WTC11 (cell line): ENCODE measurements at regions not wholly inside any gene's neighbourhood (a gene's known extent, or its start where the extent isn't known, plus 50 kb on each side); places are given as distances from the start of the nearest gene placed in this dataset.

Source experiments
- ATAC-seq: fragments of 200-7000 bp; cut with Tn5 transposase; 2 replicates; pipeline ENCODE4 v1.10.0; 2021; ENCODE audit warnings: mild to moderate bottlenecking, moderate library complexity
- CTCF ChIA-PET: fragments of 300-600 bp; sonication (Branson Sonifier 250); formaldehyde crosslinking; loops from one replicate; lab custom pipeline; 2021; ENCODE audit warnings: antibody characterized with exemption; lab: Charles Lee
- POLR2A ChIA-PET: fragments of 350-600 bp; sonication (Branson Sonifier 250); formaldehyde crosslinking; loops from one replicate; lab custom pipeline; 2021; ENCODE audit warnings: antibody characterized with exemption; lab: Charles Lee
- DNase-seq: peaks from one replicate; pipeline ENCODE4 v3.0.0; 2021; ENCODE audit warnings: low spot score
- H3K27ac Mint-ChIP-seq: 2 replicates; pipeline ENCODE4 v1.8.0; 2021; ENCODE audit warnings: mixed read lengths
- H3K27me3 Mint-ChIP-seq: 2 replicates; pipeline ENCODE4 v1.8.0; 2021; ENCODE audit warnings: low read depth, mild to moderate bottlenecking, moderate library complexity, mixed read lengths
- H3K36me3 Mint-ChIP-seq: 2 replicates; pipeline ENCODE4 v1.8.0; 2021; ENCODE audit warnings: mixed read lengths
- H3K4me1 Mint-ChIP-seq: 2 replicates; pipeline ENCODE4 v1.8.0; 2022; ENCODE audit warnings: mixed read lengths
- H3K4me3 Mint-ChIP-seq: 2 replicates; pipeline ENCODE4 v1.8.0; 2021; ENCODE audit warnings: mild to moderate bottlenecking, moderate library complexity, mixed read lengths
- H3K9me3 Mint-ChIP-seq: 2 replicates; pipeline ENCODE4 v1.8.0; 2021; ENCODE audit warnings: mixed read lengths
- ATF2 ChIP-seq: sonication (generic); formaldehyde crosslinking; IDR thresholded peaks from 2 replicates; pipeline ENCODE4 v1.8.1; 2022; ENCODE audit warnings: low read depth, missing genetic modification reagents, borderline replicate concordance
- CTCF ChIP-seq: fragments of 200-600 bp; IDR thresholded peaks from 2 replicates; pipeline ENCODE4 v1.8.0; 2022; ENCODE audit warnings: antibody characterized with exemption
- E2F4 ChIP-seq: sonication (generic); formaldehyde crosslinking; IDR thresholded peaks from 2 replicates; pipeline ENCODE4 v1.8.1; 2022; ENCODE audit warnings: low read depth, mild to moderate bottlenecking, moderate library complexity, missing genetic modification reagents, borderline replicate concordance
- EMX1 ChIP-seq: fragments of 250-450 bp; sonication (Bioruptor Pico); IDR thresholded peaks from 2 replicates; pipeline ENCODE4 v1.8.0; 2021; ENCODE audit warnings: mild to moderate bottlenecking
- ERG ChIP-seq: fragments of 250-450 bp; sonication (Bioruptor Pico); IDR thresholded peaks from 2 replicates; pipeline ENCODE4 v1.8.0; 2021; ENCODE audit warnings: mild to moderate bottlenecking
- ETV6 ChIP-seq: sonication (generic); formaldehyde crosslinking; IDR thresholded peaks from 2 replicates; pipeline ENCODE4 v1.8.1; 2022; ENCODE audit warnings: mild to moderate bottlenecking, missing genetic modification reagents
- FOXJ3 ChIP-seq: sonication (generic); formaldehyde crosslinking; IDR thresholded peaks from 2 replicates; pipeline ENCODE4 v1.9.0; 2021; ENCODE audit warnings: missing genetic modification reagents, mild to moderate bottlenecking, borderline replicate concordance
- FOXP1 ChIP-seq: sonication (generic); formaldehyde crosslinking; IDR thresholded peaks from 2 replicates; pipeline ENCODE4 v1.8.0; 2022; ENCODE audit warnings: missing genetic modification reagents, mild to moderate bottlenecking, moderate library complexity, borderline replicate concordance
- GRHL2 ChIP-seq: fragments of 250-450 bp; sonication (Bioruptor Pico); IDR thresholded peaks from 2 replicates; pipeline ENCODE4 v1.8.0; 2022; ENCODE audit warnings: mild to moderate bottlenecking, moderate library complexity; ENCODE audit not compliant: insufficient replicate concordance, severe bottlenecking
- JAZF1 ChIP-seq: fragments of 250-450 bp; sonication (Bioruptor Pico); IDR thresholded peaks from 2 replicates; pipeline ENCODE4 v1.9.0; 2021; ENCODE audit warnings: moderate library complexity, mild to moderate bottlenecking, inconsistent platforms
- MAX ChIP-seq: sonication (generic); formaldehyde crosslinking; IDR thresholded peaks from 2 replicates; pipeline ENCODE4 v1.8.0; 2022; ENCODE audit warnings: mild to moderate bottlenecking, missing genetic modification reagents
- NFE2L1 ChIP-seq: sonication (generic); formaldehyde crosslinking; IDR thresholded peaks from 2 replicates; pipeline ENCODE4 v1.8.1; 2023; ENCODE audit warnings: missing genetic modification reagents
- NFYB ChIP-seq: sonication (generic); formaldehyde crosslinking; conservative IDR thresholded peaks from 2 replicates; pipeline ENCODE4 v1.8.0; 2022; ENCODE audit warnings: low read depth, missing genetic modification reagents
- NR3C1 ChIP-seq: sonication (generic); formaldehyde crosslinking; conservative IDR thresholded peaks from 2 replicates; pipeline ENCODE4 v1.8.1; 2023; ENCODE audit warnings: low read depth, mild to moderate bottlenecking, missing genetic modification reagents
- PREB ChIP-seq: sonication (generic); formaldehyde crosslinking; IDR thresholded peaks from 2 replicates; pipeline ENCODE4 v1.8.1; 2022; ENCODE audit warnings: mild to moderate bottlenecking, missing genetic modification reagents, moderate library complexity, borderline replicate concordance
- PRRX2 ChIP-seq: fragments of 250-450 bp; sonication (Bioruptor Pico); IDR thresholded peaks from 2 replicates; pipeline ENCODE4 v1.8.0; 2021; ENCODE audit warnings: mild to moderate bottlenecking
- SMAD4 ChIP-seq: sonication (generic); formaldehyde crosslinking; IDR thresholded peaks from 2 replicates; pipeline ENCODE4 v1.8.0; 2022; ENCODE audit warnings: mild to moderate bottlenecking, missing genetic modification reagents
- ZBTB21 ChIP-seq: sonication (generic); formaldehyde crosslinking; IDR thresholded peaks from 2 replicates; pipeline ENCODE4 v1.8.1; 2023; ENCODE audit warnings: mild to moderate bottlenecking, missing genetic modification reagents, borderline replicate concordance
- ZNF512 ChIP-seq: sonication (generic); formaldehyde crosslinking; IDR thresholded peaks from 2 replicates; pipeline ENCODE4 v1.8.1; 2022; ENCODE audit warnings: missing genetic modification reagents, borderline replicate concordance

- TF ChIP-seq PRRX2 (CRISPR knock-in tag) (no peak), E2F4 (no peak), ZBTB21 (CRISPR knock-in tag) (no peak), FOXP1 (CRISPR knock-in tag) (no peak), SMAD4 (CRISPR knock-in tag) (no peak), EMX1 (no peak), CTCF (no peak), ZNF512 (CRISPR knock-in tag) (no peak), ETV6 (CRISPR knock-in tag) (no peak), PREB (CRISPR knock-in tag) (no peak), MAX (CRISPR knock-in tag) (no peak), JAZF1 (CRISPR knock-in tag) (no peak), ERG (CRISPR knock-in tag) (no peak), NFYB (CRISPR knock-in tag) (no peak)
- ChIA-PET POLR2A (no interaction called here), CTCF (no interaction called here)
- Mint-ChIP-seq H3K36me3 (peaks cover 92% of the 10 kb centered on the region), H3K9me3 (peaks cover 91% of the 10 kb centered on the region), H3K4me3 (no peak overlapping the region), H3K27me3 (peaks cover 17% of the 10 kb centered on the region), H3K4me1 (no peaks in the 10 kb centered on the region), H3K27ac (no peak overlapping the region)
- ATAC-seq (no peak), DNase-seq (no peak)
Measured at GRCh38 chr10:130428936-130429335, 292.7 kb downstream of the GLRX3 start.

GRCh38 chr10:130429809-130430208 lies 293.6 kb downstream of the GLRX3 start:
- ATAC-seq (no peak), DNase-seq (no peak)
- POLR2A ChIA-PET, result no interaction called here
- H3K27ac Mint-ChIP-seq, result no peak overlapping the region
- no peak for TF ChIP-seq MAX (CRISPR knock-in tag)
- no peak for TF ChIP-seq GRHL2 (CRISPR knock-in tag)
- no peak for TF ChIP-seq PRRX2 (CRISPR knock-in tag)
- no peak for TF ChIP-seq FOXJ3 (CRISPR knock-in tag)
- TF ChIP-seq ATF2 (CRISPR knock-in tag), result no peak
- TF ChIP-seq NR3C1 (CRISPR knock-in tag), result no peak
- no peak for TF ChIP-seq NFE2L1
- CTCF ChIA-PET, result no interaction called here
- H3K4me1 Mint-ChIP-seq, result no peaks in the 10 kb centered on the region
- peaks cover 17% of the 10 kb centered on the region for H3K27me3 Mint-ChIP-seq
- H3K4me3 Mint-ChIP-seq, result no peak overlapping the region
- peaks cover 93% of the 10 kb centered on the region for H3K36me3 Mint-ChIP-seq
- peaks cover 92% of the 10 kb centered on the region for H3K9me3 Mint-ChIP-seq
